Stimulated activated CD4-positive, alpha-beta T cell treated with anti-CD3 and anti-CD28 coated beads, Interleukin-4, amount 100 ng/mL, for 48 hours (primary cell): ENCODE measurements at regions not wholly inside any gene's neighbourhood (a gene's known extent, or its start where the extent isn't known, plus 50 kb on each side); places are given as distances from the start of the nearest gene placed in this dataset.
"Not testable (repeated sequence)": the region's sequence is repeated elsewhere in the genome, so short reads cannot be mapped to it uniquely, and the experiment has no call there.

Source experiments
- DNase-seq, 2 donors: peaks; one replicate each; pipeline ENCODE4 v3.0.0-alpha.2; 2020; ENCODE audit warnings: low read depth in 2 of 2

- no peak for DNase-seq
Measured at GRCh38 chr3:82165266-82165665, 403.8 kb upstream of the GBE1 start.

GRCh38 chr3:82163907-82164520 lies 402.6 kb upstream of the GBE1 start:
- no peak for DNase-seq

DNA sequence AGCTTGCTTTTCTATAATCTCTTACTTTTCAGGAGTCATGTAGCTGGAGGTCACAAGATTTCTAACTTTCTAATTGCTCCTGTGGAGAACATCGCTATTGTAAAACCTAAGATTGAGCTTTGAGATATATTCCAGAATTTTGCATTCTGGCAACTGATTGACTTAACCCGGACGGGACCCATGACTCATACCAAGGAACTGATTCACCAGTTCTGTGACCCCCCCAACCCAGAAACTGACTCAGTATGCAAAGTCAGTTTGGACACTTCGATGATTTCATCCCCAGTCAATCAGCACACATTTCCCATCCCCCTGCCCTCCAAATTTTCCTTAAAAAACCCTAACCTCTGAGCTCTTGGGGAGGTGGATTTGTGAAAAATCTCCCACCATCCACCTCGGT lies 396.5 kb upstream of the GBE1 start:
- no peak for DNase-seq

DNA sequence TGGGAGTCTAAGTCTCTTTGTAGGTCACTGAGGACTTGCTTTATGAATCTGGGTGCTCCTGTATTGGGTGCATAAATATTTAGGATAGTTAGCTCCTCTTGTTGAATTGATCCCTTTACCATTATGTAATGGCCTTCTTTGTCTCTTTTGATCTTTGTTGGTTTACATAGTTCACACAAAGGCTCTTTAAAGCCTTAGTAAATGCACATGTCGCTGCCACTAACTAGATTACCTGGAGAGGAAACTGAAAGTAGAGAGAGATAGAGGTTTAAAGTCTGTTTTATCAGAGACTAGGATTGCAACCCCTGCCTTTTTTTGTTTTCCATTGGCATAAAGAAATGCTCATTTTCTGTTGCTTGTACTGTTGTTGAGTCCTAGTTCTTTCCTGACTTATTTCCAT lies 392.4 kb upstream of the GBE1 start:
- not testable (repeated sequence) for DNase-seq

GRCh38 chr3:82145742-82146141 lies 384.3 kb upstream of the GBE1 start:
- no peak for DNase-seq

DNA sequence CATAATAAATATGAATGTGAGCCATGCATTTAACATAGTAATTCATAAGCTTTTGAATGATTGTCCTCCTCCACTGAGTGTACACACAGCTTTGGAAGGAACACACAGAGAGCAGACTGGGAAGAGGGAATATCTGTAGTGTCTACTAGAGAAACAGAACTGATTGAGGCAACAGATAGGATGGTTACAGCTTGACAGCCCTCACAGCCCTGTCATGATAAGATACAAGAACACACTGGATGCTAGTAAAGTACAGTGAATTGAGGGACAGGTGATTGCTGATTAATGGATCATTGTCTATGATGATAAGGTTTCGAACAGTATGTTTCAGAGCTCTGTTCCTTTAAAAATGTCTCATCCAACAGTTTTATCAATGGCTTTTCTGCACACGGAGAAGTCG lies 383.4 kb upstream of the GBE1 start:
- DNase-seq, result no peak

GRCh38 chr3:82143661-82144412 lies 382.4 kb upstream of the GBE1 start:
- no peak for DNase-seq

GRCh38 chr3:82141592-82141991 lies 380.1 kb upstream of the GBE1 start:
- no peak for DNase-seq

DNA sequence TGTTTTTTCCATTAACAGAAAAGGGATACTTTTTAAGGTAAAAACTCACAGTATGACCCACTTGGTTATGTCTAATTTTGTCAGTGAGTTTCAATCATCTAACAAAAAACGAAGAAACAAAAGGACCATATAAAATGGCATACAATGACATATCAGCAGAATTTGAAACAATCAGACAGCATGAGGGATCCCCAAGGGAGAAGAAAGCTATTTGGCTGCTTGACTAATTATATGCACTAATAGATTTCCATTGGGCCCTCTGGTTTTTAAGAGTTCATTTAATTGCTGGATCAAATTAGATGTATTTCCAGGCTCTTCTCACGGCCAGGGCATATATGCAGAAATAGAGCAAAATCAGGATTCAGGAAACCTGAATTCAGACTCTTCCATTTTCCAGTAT lies 376.4 kb upstream of the GBE1 start:
- no peak for DNase-seq

- no peak for DNase-seq
Measured at GRCh38 chr3:82137050-82137449, 375.6 kb upstream of the GBE1 start.

DNA sequence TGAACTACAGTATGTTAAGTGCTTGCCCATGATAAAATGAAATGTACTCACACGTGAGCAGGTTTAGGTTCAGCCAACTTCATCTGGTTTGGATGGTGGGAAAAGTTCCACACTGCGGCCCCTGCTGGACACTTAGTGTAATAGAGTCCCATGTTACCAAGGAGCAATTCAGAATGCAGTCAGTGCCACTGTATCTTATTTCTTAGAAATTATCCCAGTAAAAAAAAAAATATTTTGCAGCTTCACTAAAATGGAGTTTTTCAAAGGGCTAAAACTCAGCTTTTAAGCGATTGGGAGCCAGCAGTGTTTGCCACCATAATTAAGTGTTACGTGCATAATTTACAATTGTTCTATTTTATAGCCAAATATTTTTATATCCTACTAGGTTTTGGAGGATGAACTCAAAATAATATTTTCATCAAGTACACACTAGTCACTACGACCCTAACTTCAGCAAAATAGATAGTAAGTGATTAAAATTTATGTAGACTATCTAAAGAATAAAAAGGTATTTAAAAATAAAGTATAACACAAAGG lies 371.7 kb upstream of the GBE1 start:
- DNase-seq, result peak; percentile 12 to 36

GRCh38 chr3:82132210-82133069 lies 371.0 kb upstream of the GBE1 start:
- no peak for DNase-seq

- DNase-seq, result no peak
Measured at GRCh38 chr3:82130046-82130445, 368.6 kb upstream of the GBE1 start.

DNA sequence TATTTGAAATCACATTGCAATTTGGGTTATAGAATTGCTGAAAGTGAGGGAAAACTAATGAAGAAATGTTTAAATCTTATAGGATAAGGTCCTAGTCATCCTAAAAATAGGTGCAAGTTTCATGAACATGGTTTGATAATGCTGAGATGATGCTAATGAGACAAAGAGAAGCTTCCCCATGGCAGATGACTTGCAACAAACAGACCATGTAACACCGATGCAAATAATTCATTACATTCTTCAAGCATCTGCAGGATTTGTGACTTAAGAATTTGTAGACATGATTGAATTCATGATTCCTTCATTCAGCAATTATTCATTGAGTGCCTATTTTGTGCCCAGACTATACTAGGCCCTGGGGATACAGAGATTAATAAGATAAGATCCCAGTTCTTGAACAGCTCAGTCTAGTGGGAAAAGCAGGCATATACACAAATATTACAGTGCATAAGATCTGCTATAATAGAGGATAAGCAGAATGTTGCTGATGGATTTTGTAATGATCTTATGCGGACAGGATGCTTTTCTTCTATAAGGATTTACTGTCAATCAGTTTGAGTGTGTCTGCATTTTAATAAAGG lies 367.9 kb upstream of the GBE1 start:
- no peak for DNase-seq

GRCh38 chr3:82128271-82128670 lies 366.8 kb upstream of the GBE1 start:
- no peak for DNase-seq

GRCh38 chr3:82122554-82123345 lies 361.3 kb upstream of the GBE1 start:
- no peak for DNase-seq

DNA sequence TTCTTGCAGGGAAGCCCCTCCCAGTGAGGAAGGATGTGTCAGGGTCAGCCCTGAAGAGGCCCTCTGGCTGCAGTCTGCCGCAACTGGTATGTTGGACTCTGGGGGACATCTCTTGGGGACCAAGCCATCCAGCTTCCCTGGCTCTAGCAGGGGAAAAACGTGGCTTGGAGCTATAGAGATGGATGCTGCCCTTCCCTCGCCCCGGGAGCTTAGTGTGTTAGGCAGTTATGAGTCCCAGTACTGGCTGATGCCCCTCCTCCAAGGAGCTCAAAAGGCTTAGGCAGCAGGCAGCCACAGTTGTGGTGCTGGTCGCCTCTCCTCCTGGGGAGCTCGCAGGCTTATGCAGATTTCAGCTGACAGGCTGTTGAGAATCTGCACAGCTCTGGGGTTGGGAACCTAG lies 353.1 kb upstream of the GBE1 start:
- DNase-seq, result no peak

GRCh38 chr3:82110721-82111120 lies 349.3 kb upstream of the GBE1 start:
- DNase-seq, result not testable (repeated sequence)

- no peak for DNase-seq
Measured at GRCh38 chr3:82103241-82103640, 341.8 kb upstream of the GBE1 start.

- no peak for DNase-seq
Measured at GRCh38 chr3:82100378-82100777, 338.9 kb upstream of the GBE1 start.

DNA sequence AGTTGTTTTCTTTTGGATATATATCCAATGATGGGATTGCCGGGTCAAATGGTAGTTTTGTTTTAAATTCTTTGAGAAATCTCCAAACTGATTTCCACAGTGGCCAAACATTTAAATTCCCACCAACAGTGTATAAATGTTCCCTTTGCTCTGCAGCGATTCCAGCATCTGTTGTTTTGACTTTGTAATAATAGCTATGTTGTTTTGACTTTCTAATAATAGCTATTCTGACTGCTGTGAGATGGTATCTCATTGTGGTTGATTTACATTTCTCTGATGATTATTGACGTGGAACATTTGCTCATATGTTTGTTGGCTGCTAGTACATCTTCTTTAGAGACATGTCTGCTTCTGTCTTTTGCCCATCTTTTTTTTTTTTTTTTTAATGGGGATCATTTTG lies 332.2 kb upstream of the GBE1 start:
- DNase-seq, result no peak
